ENCODE measurements at regions not wholly inside any gene's neighbourhood (a gene's known extent, or its start where the extent isn't known, plus 50 kb on each side); places are given as distances from the start of the nearest gene placed in this dataset.

GRCh38 chr2:204477358-204477950 lies 67.8 kb upstream of the PARD3B start:
- no peaks in the 10 kb centered on the region for H3K4me1 ChIP-seq (ENCODE audit: insufficient read depth, low read length, poor library complexity, severe bottlenecking)
- H3K9me3 ChIP-seq (ENCODE audit: insufficient read depth, low read depth, low read length) = no peaks in the 10 kb centered on the region
- no peaks in the 10 kb centered on the region for H3K27me3 ChIP-seq (ENCODE audit: insufficient read depth, low read length, poor library complexity, severe bottlenecking)
- H3K9ac ChIP-seq (ENCODE audit: low read depth, low read length, poor library complexity, severe bottlenecking) = no peak overlapping the region
- H3K79me2 ChIP-seq (ENCODE audit: insufficient read depth, low read length) = no peaks in the 10 kb centered on the region
- H2AFZ ChIP-seq (ENCODE audit: low read length) = no peak overlapping the region
- no peak for TF ChIP-seq EZH2phosphoT487 (IDR thresholded peaks at IDR 0.05; ENCODE audit: borderline replicate concordance)
- TF ChIP-seq CTCF (conservative IDR thresholded peaks at IDR 0.05; ENCODE audit: low read length) = no peak
- H3K4me3 ChIP-seq (ENCODE audit: low read length, poor library complexity, severe bottlenecking) = no peak overlapping the region
- H3K4me2 ChIP-seq (ENCODE audit: low read depth, low read length, poor library complexity, severe bottlenecking) = no peak overlapping the region
- H3K9me2 ChIP-seq (replicated peaks; ENCODE audit: low read depth, low read length) = no peaks in the 10 kb centered on the region
- no peaks in the 10 kb centered on the region for H3K36me3 ChIP-seq (ENCODE audit: insufficient read depth, low read length)
- H4K20me1 ChIP-seq (ENCODE audit: insufficient read depth, low read length, poor library complexity, severe bottlenecking) = no peaks in the 10 kb centered on the region
- H3F3A ChIP-seq (ENCODE audit: low read depth) = no peaks in the 10 kb centered on the region

GRCh38 chr2:204479557-204479956 lies 65.7 kb upstream of the PARD3B start:
- H3K36me3 ChIP-seq (ENCODE audit: insufficient read depth, low read length) = no peaks in the 10 kb centered on the region

GRCh38 chr2:204480676-204481075 lies 64.6 kb upstream of the PARD3B start:
- no peak for TF ChIP-seq EZH2phosphoT487 (IDR thresholded peaks at IDR 0.05; ENCODE audit: borderline replicate concordance)
- no peak for TF ChIP-seq CTCF (conservative IDR thresholded peaks at IDR 0.05; ENCODE audit: low read length)
- no peaks in the 10 kb centered on the region for H3K4me1 ChIP-seq (ENCODE audit: insufficient read depth, low read length, poor library complexity, severe bottlenecking)
- H3K27me3 ChIP-seq (ENCODE audit: insufficient read depth, low read length, poor library complexity, severe bottlenecking) = no peaks in the 10 kb centered on the region
- H4K20me1 ChIP-seq (ENCODE audit: insufficient read depth, low read length, poor library complexity, severe bottlenecking) = no peaks in the 10 kb centered on the region
- no peaks in the 10 kb centered on the region for H3K9me3 ChIP-seq (ENCODE audit: insufficient read depth, low read depth, low read length)
- H3K4me3 ChIP-seq (ENCODE audit: low read length, poor library complexity, severe bottlenecking) = no peak overlapping the region
- H3K79me2 ChIP-seq (ENCODE audit: insufficient read depth, low read length) = no peaks in the 10 kb centered on the region
- H3K36me3 ChIP-seq (ENCODE audit: insufficient read depth, low read length) = no peaks in the 10 kb centered on the region
- no peaks in the 10 kb centered on the region for H3K9me2 ChIP-seq (replicated peaks; ENCODE audit: low read depth, low read length)
- H3K4me2 ChIP-seq (ENCODE audit: low read depth, low read length, poor library complexity, severe bottlenecking) = no peak overlapping the region
- no peak overlapping the region for H3K9ac ChIP-seq (ENCODE audit: low read depth, low read length, poor library complexity, severe bottlenecking)
- H2AFZ ChIP-seq (ENCODE audit: low read length) = no peak overlapping the region
- no peaks in the 10 kb centered on the region for H3F3A ChIP-seq (ENCODE audit: low read depth)

More at GRCh38 chr2:204479557-204479956, 65.7 kb upstream of the PARD3B start:
- no peaks in the 10 kb centered on the region for H3K4me1 ChIP-seq (ENCODE audit: insufficient read depth, low read length, poor library complexity, severe bottlenecking)
- H4K20me1 ChIP-seq (ENCODE audit: insufficient read depth, low read length, poor library complexity, severe bottlenecking) = no peaks in the 10 kb centered on the region
- no peaks in the 10 kb centered on the region for H3F3A ChIP-seq (ENCODE audit: low read depth)
- no peak overlapping the region for H3K4me3 ChIP-seq (ENCODE audit: low read length, poor library complexity, severe bottlenecking)
- no peaks in the 10 kb centered on the region for H3K79me2 ChIP-seq (ENCODE audit: insufficient read depth, low read length)
- no peaks in the 10 kb centered on the region for H3K27me3 ChIP-seq (ENCODE audit: insufficient read depth, low read length, poor library complexity, severe bottlenecking)
- no peaks in the 10 kb centered on the region for H3K9me3 ChIP-seq (ENCODE audit: insufficient read depth, low read depth, low read length)
- no peak overlapping the region for H3K9ac ChIP-seq (ENCODE audit: low read depth, low read length, poor library complexity, severe bottlenecking)
- TF ChIP-seq CTCF (conservative IDR thresholded peaks at IDR 0.05; ENCODE audit: low read length) (no peak), EZH2phosphoT487 (IDR thresholded peaks at IDR 0.05; ENCODE audit: borderline replicate concordance) (no peak)
- H2AFZ ChIP-seq (ENCODE audit: low read length) = no peak overlapping the region
- no peaks in the 10 kb centered on the region for H3K9me2 ChIP-seq (replicated peaks; ENCODE audit: low read depth, low read length)
- no peak overlapping the region for H3K4me2 ChIP-seq (ENCODE audit: low read depth, low read length, poor library complexity, severe bottlenecking)
